Gastroesophageal sphincter (tissue), 3 donors: ENCODE measurements at regions not wholly inside any gene's neighbourhood (a gene's known extent, or its start where the extent isn't known, plus 50 kb on each side); places are given as distances from the start of the nearest gene placed in this dataset.

Source experiments
- POLR2A ChIP-seq, 2 donors: fragments of 450-650 bp; IDR thresholded peaks; one replicate each; pipeline ENCODE4 v1.6.1; 2017; ENCODE audit warnings: antibody characterized with exemption in 2 of 2, mild to moderate bottlenecking in 2 of 2, moderate library complexity in 1 of 2
- TF ChIP-seq, protein P1 (sequence below), 4 experiments: fragments of 200-600 bp in 2 of 4; fragments of 450-650 bp in 2 of 4; sonication (generic) in 1 of 4; IDR thresholded peaks; one replicate each; pipeline ENCODE4 v1.5.1; 2017 to 2019; ENCODE audit warnings: antibody characterized with exemption in 4 of 4, mild to moderate bottlenecking in 2 of 4, moderate library complexity in 2 of 4

DNA sequence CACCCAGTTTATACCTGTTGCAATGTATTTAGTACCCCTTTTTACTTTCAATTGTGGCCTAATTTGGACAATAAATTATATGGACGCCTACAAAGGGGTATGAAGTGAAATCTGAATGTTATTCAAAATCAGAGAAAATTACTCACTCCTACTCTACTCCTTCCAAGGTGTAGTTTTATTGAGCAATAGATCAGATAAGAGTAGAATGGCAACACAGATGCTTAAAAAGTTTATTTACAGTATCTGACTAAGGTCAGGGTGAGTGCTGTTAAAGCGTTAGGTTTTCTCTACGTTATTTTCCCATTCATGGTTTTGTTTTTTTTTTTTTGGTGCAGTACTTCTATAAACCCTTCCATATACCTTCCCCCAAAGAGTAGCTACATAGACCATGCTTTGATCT, 805.6 kb downstream of the KCNA4 start:
- TF ChIP-seq, protein P1, sequence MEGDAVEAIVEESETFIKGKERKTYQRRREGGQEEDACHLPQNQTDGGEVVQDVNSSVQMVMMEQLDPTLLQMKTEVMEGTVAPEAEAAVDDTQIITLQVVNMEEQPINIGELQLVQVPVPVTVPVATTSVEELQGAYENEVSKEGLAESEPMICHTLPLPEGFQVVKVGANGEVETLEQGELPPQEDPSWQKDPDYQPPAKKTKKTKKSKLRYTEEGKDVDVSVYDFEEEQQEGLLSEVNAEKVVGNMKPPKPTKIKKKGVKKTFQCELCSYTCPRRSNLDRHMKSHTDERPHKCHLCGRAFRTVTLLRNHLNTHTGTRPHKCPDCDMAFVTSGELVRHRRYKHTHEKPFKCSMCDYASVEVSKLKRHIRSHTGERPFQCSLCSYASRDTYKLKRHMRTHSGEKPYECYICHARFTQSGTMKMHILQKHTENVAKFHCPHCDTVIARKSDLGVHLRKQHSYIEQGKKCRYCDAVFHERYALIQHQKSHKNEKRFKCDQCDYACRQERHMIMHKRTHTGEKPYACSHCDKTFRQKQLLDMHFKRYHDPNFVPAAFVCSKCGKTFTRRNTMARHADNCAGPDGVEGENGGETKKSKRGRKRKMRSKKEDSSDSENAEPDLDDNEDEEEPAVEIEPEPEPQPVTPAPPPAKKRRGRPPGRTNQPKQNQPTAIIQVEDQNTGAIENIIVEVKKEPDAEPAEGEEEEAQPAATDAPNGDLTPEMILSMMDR (IDR thresholded peaks at IDR 0.05): no peak
- no peak for TF ChIP-seq POLR2A (IDR thresholded peaks at IDR 0.05)
